GM12891 (cell line): ENCODE measurements at regions not wholly inside any gene's neighbourhood (a gene's known extent, or its start where the extent isn't known, plus 50 kb on each side); places are given as distances from the start of the nearest gene placed in this dataset.

ENCODE experiments used
- PAX5 ChIP-seq: IDR thresholded peaks from 2 replicates; pipeline ENCODE4 v1.6.1; 2011; ENCODE audit warnings: low read length, moderate library complexity, mild to moderate bottlenecking; ENCODE audit not compliant: insufficient read depth, severe bottlenecking
- POLR2A ChIP-seq: IDR thresholded peaks from 2 replicates; pipeline ENCODE4 v1.6.1; 2011; ENCODE audit warnings: low read depth, low read length, control low read depth
- POLR2AphosphoS5 ChIP-seq: IDR thresholded peaks from 2 replicates; pipeline ENCODE4 v1.6.1; 2011; ENCODE audit warnings: low read depth, low read length, control low read depth
- POU2F2 ChIP-seq: IDR thresholded peaks from 2 replicates; pipeline ENCODE4 v1.6.1; 2011; ENCODE audit warnings: low read depth, mild to moderate bottlenecking, control low read depth, low read length, moderate library complexity
- SPI1 ChIP-seq: IDR thresholded peaks from 2 replicates; pipeline ENCODE4 v1.6.1; 2011; ENCODE audit warnings: low read depth, low read length, control low read depth
- TAF1 ChIP-seq: IDR thresholded peaks from 2 replicates; pipeline ENCODE4 v1.6.1; 2011; ENCODE audit warnings: low read depth, low read length, control low read depth

DNA sequence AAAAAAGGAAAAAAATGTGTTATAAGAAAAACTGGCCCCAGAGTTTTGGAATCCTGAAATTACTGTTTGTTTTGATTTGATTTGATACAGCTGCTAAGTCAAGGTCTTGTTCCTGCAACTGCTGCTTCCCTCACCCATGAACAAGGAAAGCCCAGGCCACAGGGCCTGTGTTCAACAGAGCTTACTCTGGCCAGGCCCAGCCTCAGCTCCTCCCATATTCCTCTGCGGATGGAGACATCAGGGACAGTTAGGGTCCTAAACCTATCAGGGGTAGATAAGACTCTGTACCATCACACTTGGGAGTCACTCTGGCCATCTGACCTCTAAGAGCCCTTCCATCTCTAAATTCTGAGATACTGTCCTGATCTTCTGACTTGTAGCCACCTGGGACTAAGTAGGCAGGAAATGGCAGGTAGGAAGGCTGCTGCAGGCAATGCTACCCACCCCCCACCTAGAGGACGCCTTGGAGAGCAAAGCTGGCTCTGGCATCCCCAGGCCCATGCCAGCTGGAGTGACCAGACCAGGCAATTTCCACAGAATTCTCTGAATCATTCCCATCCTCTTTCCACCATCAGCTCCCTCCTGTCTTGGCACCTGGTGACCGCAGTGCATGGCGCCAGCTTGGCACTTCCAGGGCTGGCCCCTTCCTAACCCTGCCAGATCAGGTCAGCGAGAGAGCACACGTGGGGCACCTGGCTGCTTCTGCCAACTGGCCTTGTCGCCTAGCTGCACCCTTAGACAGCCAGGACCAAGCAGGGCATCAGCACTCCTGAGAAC is 58.0 kb upstream of the TMEM33 start:
- TF ChIP-seq POLR2A (no peak), SPI1 (no peak), TAF1 (no peak), POLR2AphosphoS5 (no peak), PAX5 (no peak), POU2F2 (no peak)
